Endothelial cell of umbilical vein (primary cell): ENCODE measurements at regions not wholly inside any gene's neighbourhood (a gene's known extent, or its start where the extent isn't known, plus 50 kb on each side); places are given as distances from the start of the nearest gene placed in this dataset.

ENCODE experiments used
- BruUV-seq: library from RNA; stranded (reverse); fragments of 400-500 nt; replicated peaks from 2 replicates; lab custom pipeline; 2021; lab: Mats Ljungman, UMichigan
- CTCF ChIA-PET: fragments of 300-600, 350-600 bp; sonication (Branson Sonifier 250); formaldehyde crosslinking; loops from one replicate; lab custom pipeline; 2021; ENCODE audit warnings: antibody characterized with exemption, inconsistent platforms; lab: Charles Lee
- POLR2A ChIA-PET: fragments of 300-600, 350-600 bp; sonication (Branson Sonifier 250); formaldehyde crosslinking; loops from one replicate; lab custom pipeline; 2021; ENCODE audit warnings: antibody characterized with exemption, inconsistent platforms; lab: Charles Lee
- DNase-seq: peaks from one replicate; pipeline ENCODE4 v3.0.0-alpha.2; 2011; ENCODE audit warnings: low read depth, low spot score
- FAIRE-seq: peaks from 2 replicates; lab custom pipeline; 2011; peaks lifted over from hg19 to GRCh38; lab: Jason Lieb, UNC
- H2AFZ ChIP-seq: 2 replicates; pipeline ENCODE4 v1.6.0; 2012; ENCODE audit warnings: low read depth, low read length, control low read depth, inconsistent platforms
- H3K27ac ChIP-seq: 2 replicates; pipeline ENCODE4 v1.5.1; 2011; ENCODE audit warnings: low read depth, mild to moderate bottlenecking, control low read depth, low read length, moderate library complexity; ENCODE audit not compliant: insufficient read depth
- H3K27me3 ChIP-seq, 2 experiments: 2 replicates each; pipeline versions ENCODE4 v1.6.0 to v1.6.1; 2011; ENCODE audit warnings: low read length in 2 of 2, mixed read lengths in 1 of 2; ENCODE audit not compliant: control insufficient read depth in 2 of 2, insufficient read depth in 2 of 2
- H3K36me3 ChIP-seq, 2 experiments: 2 replicates in 1 of 2; 3 replicates in 1 of 2; pipeline ENCODE4 v1.5.1; 2011; ENCODE audit warnings: low read length in 2 of 2, mild to moderate bottlenecking in 1 of 2, moderate library complexity in 1 of 2; ENCODE audit not compliant: control insufficient read depth in 2 of 2, insufficient read depth in 2 of 2; ENCODE audit errors: extremely low read depth in 1 of 2
- H3K4me1 ChIP-seq: 3 replicates; pipeline ENCODE4 v1.5.1; 2011; ENCODE audit warnings: mild to moderate bottlenecking, low read length; ENCODE audit not compliant: control insufficient read depth, insufficient read depth; ENCODE audit errors: extremely low read depth
- H3K4me2 ChIP-seq: 2 replicates; pipeline ENCODE4 v1.6.1; 2011; ENCODE audit warnings: low read length, control low read depth, mixed read lengths; ENCODE audit not compliant: insufficient read depth
- H3K4me3 ChIP-seq, 3 experiments: fragments of 200-600 bp in 1 of 3; sonication (generic), shearing (Covaris generic) in 1 of 3; replicated peaks in 1 of 3; 2 replicates each; pipeline ENCODE4 v1.5.1; 2011 to 2016; ENCODE audit warnings: control low read depth in 3 of 3, low read length in 3 of 3, mild to moderate bottlenecking in 2 of 3, inconsistent platforms in 1 of 3, low read depth in 1 of 3, moderate library complexity in 1 of 3; ENCODE audit not compliant: insufficient read depth in 1 of 3
- H3K79me2 ChIP-seq: 2 replicates; pipeline ENCODE4 v1.6.0; 2012; ENCODE audit warnings: low read length, inconsistent platforms; ENCODE audit not compliant: control insufficient read depth, insufficient read depth
- H3K9ac ChIP-seq: replicated peaks from 2 replicates; pipeline ENCODE3; 2011; ENCODE audit warnings: low read length, control low read depth; ENCODE audit not compliant: insufficient read depth; ENCODE audit errors: extremely low read depth
- H3K9me1 ChIP-seq: replicated peaks from 3 replicates; pipeline ENCODE4 v1.6.0; 2011; ENCODE audit warnings: mild to moderate bottlenecking, low read length; ENCODE audit not compliant: control insufficient read depth, insufficient read depth; ENCODE audit errors: extremely low read depth
- H3K9me3 ChIP-seq: replicated peaks from 2 replicates; pipeline ENCODE4 v1.5.1; 2012; ENCODE audit warnings: low read length, inconsistent platforms; ENCODE audit not compliant: control insufficient read depth, insufficient read depth
- H4K20me1 ChIP-seq: replicated peaks from 2 replicates; pipeline ENCODE3; 2011; ENCODE audit warnings: mild to moderate bottlenecking, low read length; ENCODE audit not compliant: control insufficient read depth, insufficient read depth; ENCODE audit errors: extremely low read depth
- CTCF ChIP-seq, 2 donors: IDR thresholded peaks; 1 replicate in 1 of 2; 2 replicates in 1 of 2; pipeline ENCODE4 v1.5.1; 2011; ENCODE audit warnings: low read length in 2 of 2, mild to moderate bottlenecking in 2 of 2, moderate library complexity in 2 of 2, control low read depth in 1 of 2, inconsistent platforms in 1 of 2, low read depth in 1 of 2; ENCODE audit not compliant: insufficient read depth in 1 of 2; ENCODE audit errors: extremely low read depth in 1 of 2
- EZH2 ChIP-seq: IDR thresholded peaks from 2 replicates; pipeline ENCODE4 v1.6.1; 2012; ENCODE audit warnings: borderline replicate concordance, low read depth, mild to moderate bottlenecking, moderate library complexity, low read length, inconsistent platforms; ENCODE audit not compliant: severe bottlenecking
- FOS ChIP-seq: IDR thresholded peaks from 2 replicates; pipeline ENCODE4 v1.6.1; 2011; ENCODE audit warnings: mild to moderate bottlenecking, low read length, moderate library complexity, borderline replicate concordance; ENCODE audit not compliant: insufficient read depth
- GATA2 ChIP-seq: IDR thresholded peaks from 2 replicates; pipeline ENCODE4 v1.7.0; 2011; ENCODE audit warnings: low read depth, mild to moderate bottlenecking, moderate library complexity, mixed read lengths, low read length; ENCODE audit not compliant: insufficient read length, insufficient read depth
- JUN ChIP-seq: IDR thresholded peaks from 2 replicates; pipeline ENCODE4 v1.6.1; 2011; ENCODE audit warnings: borderline replicate concordance, low read depth; ENCODE audit not compliant: insufficient read length, insufficient read depth
- MAX ChIP-seq: IDR thresholded peaks from 2 replicates; pipeline ENCODE4 v1.6.1; 2011; ENCODE audit not compliant: insufficient read depth, insufficient read length
- MYC ChIP-seq: IDR thresholded peaks from one replicate; pipeline ENCODE4 v1.6.1; 2011; ENCODE audit warnings: mild to moderate bottlenecking, low read depth, low read length
- POLR2A ChIP-seq: IDR thresholded peaks from 2 replicates; pipeline ENCODE4 v1.6.1; 2012; ENCODE audit warnings: low read depth, mild to moderate bottlenecking, control low read depth, low read length
- POLR2AphosphoS5 ChIP-seq: IDR thresholded peaks from 2 replicates; pipeline ENCODE4 v1.6.1; 2012; ENCODE audit warnings: low read depth, mild to moderate bottlenecking, control low read depth, low read length, moderate library complexity; ENCODE audit not compliant: insufficient read depth
- dilution Hi-C: fragments of 300-500 bp; cut with MboI; formaldehyde crosslinking; loops from one replicate; pipeline ENCODE4 v1.15.0; 2019; ENCODE audit warnings: low sequenced_read_pairs; ENCODE audit not compliant: extremely low pct_ligation_motif_present
- intact Hi-C: fragments of 100-400 bp; cut with micrococcal nuclease; formaldehyde crosslinking; loops from one replicate; pipeline ENCODE4 v1.10.0; 2022

- no peaks in the 10 kb centered on the region for H3K79me2 ChIP-seq
- H3K4me3 ChIP-seq, result no peak overlapping the region
- no peak overlapping the region for H3K9ac ChIP-seq
- no peaks in the 10 kb centered on the region for H3K27me3 ChIP-seq
- DNase-seq (no peak), FAIRE-seq (no peak)
- intact Hi-C loops, result no loop called here
- peaks cover 4% of the 10 kb centered on the region for H3K9me3 ChIP-seq
- no peaks in the 10 kb centered on the region for H3K9me1 ChIP-seq
- H3K4me1 ChIP-seq, result no peaks in the 10 kb centered on the region
- CTCF ChIA-PET, result no interaction called here
- POLR2A ChIA-PET, result no interaction called here
- H4K20me1 ChIP-seq, result no peaks in the 10 kb centered on the region
- dilution Hi-C loops, result no loop called here
- H3K4me2 ChIP-seq, result no peak overlapping the region
- H2AFZ ChIP-seq, result no peak overlapping the region
- TF ChIP-seq POLR2A, result no peak
- no peak for TF ChIP-seq CTCF (IDR thresholded peaks at IDR 0.05; ENCODE audit: extremely low read depth in 1 of 2, insufficient read depth in 1 of 2, low read depth in 1 of 2, low read length in 2 of 2)
- no peak for TF ChIP-seq MAX
- TF ChIP-seq JUN, result no peak
- TF ChIP-seq GATA2, result no peak
- no peak for TF ChIP-seq POLR2AphosphoS5
- TF ChIP-seq EZH2, result no peak
- no peak for TF ChIP-seq FOS
- no peak for TF ChIP-seq MYC
- H3K27ac ChIP-seq, result no peak overlapping the region
- H3K36me3 ChIP-seq, result no peaks in the 10 kb centered on the region
- BruUV-seq, result no TSS peak
Measured at GRCh38 chr2:125310657-125311364, 1285.7 kb downstream of the CNTNAP5 start.
